ENCODE measurements at regions not wholly inside any gene's neighbourhood (a gene's known extent, or its start where the extent isn't known, plus 50 kb on each side); places are given as distances from the start of the nearest gene placed in this dataset.

DNA sequence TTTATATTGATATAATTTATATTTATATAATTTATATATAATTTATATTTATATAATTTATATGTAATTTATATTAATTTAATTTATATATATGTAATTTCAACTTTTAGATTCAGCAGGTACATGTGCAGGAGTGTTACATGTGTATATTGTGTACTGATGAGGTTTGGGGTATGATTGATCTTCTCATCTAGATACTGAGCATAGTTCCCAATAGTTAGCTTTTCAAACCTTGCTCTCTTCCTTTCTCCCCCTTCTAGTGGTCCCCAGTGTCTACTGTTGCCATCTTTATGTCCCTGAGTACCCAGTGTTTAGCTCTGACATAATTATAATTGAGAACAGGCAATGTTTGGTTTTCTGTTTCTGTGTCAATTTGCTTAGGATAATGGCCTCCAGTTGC, 1335.3 kb upstream of the CDH2 start:
- H3K4me3 ChIP-seq (replicated peaks; ENCODE audit: insufficient read depth, low read length): no peak overlapping the region
- TF ChIP-seq GABPA (IDR thresholded peaks at IDR 0.05; ENCODE audit: low read depth) (no peak), SPI1 (IDR thresholded peaks at IDR 0.05; ENCODE audit: borderline replicate concordance, low read depth) (no peak), POLR2AphosphoS5 (IDR thresholded peaks at IDR 0.05; ENCODE audit: low read depth) (no peak)
- TF ChIP-seq, protein P1, sequence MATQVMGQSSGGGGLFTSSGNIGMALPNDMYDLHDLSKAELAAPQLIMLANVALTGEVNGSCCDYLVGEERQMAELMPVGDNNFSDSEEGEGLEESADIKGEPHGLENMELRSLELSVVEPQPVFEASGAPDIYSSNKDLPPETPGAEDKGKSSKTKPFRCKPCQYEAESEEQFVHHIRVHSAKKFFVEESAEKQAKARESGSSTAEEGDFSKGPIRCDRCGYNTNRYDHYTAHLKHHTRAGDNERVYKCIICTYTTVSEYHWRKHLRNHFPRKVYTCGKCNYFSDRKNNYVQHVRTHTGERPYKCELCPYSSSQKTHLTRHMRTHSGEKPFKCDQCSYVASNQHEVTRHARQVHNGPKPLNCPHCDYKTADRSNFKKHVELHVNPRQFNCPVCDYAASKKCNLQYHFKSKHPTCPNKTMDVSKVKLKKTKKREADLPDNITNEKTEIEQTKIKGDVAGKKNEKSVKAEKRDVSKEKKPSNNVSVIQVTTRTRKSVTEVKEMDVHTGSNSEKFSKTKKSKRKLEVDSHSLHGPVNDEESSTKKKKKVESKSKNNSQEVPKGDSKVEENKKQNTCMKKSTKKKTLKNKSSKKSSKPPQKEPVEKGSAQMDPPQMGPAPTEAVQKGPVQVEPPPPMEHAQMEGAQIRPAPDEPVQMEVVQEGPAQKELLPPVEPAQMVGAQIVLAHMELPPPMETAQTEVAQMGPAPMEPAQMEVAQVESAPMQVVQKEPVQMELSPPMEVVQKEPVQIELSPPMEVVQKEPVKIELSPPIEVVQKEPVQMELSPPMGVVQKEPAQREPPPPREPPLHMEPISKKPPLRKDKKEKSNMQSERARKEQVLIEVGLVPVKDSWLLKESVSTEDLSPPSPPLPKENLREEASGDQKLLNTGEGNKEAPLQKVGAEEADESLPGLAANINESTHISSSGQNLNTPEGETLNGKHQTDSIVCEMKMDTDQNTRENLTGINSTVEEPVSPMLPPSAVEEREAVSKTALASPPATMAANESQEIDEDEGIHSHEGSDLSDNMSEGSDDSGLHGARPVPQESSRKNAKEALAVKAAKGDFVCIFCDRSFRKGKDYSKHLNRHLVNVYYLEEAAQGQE (IDR thresholded peaks at IDR 0.05; ENCODE audit: insufficient replicate concordance, low read depth): no peak
- TF ChIP-seq, protein P2, sequence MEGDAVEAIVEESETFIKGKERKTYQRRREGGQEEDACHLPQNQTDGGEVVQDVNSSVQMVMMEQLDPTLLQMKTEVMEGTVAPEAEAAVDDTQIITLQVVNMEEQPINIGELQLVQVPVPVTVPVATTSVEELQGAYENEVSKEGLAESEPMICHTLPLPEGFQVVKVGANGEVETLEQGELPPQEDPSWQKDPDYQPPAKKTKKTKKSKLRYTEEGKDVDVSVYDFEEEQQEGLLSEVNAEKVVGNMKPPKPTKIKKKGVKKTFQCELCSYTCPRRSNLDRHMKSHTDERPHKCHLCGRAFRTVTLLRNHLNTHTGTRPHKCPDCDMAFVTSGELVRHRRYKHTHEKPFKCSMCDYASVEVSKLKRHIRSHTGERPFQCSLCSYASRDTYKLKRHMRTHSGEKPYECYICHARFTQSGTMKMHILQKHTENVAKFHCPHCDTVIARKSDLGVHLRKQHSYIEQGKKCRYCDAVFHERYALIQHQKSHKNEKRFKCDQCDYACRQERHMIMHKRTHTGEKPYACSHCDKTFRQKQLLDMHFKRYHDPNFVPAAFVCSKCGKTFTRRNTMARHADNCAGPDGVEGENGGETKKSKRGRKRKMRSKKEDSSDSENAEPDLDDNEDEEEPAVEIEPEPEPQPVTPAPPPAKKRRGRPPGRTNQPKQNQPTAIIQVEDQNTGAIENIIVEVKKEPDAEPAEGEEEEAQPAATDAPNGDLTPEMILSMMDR (IDR thresholded peaks at IDR 0.05; ENCODE audit: insufficient read depth, low read length): no peak
- no peak for DNase-seq (ENCODE audit: low read depth in 1 of 2, low spot score in 1 of 2)
- no peaks in the 10 kb centered on the region for H3K27me3 ChIP-seq (ENCODE audit: insufficient read depth, poor library complexity, severe bottlenecking)
- no peak overlapping the region for H3K27ac ChIP-seq (replicated peaks)

DNA sequence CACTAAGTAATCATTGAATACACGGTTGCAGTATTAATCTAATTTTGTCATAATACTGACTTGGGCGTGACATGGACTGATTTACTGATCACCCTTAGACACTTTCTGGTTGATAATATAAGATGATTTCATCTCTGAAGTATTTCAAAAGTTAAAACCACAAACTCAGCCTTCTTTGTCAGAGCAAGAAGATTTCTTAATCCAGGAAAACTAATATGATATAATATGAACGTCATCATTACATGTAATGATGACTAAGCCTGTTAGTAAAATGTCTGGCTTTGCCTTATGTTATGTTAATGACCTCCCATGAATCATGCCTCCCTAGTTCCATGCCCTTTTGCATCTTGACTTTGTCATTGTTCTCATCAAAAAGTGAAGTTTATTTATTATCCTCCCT, 1325.0 kb upstream of the CDH2 start:
- DNase-seq (ENCODE audit: low read depth in 1 of 2, low spot score in 1 of 2): no peak
- Histone ChIP-seq H3K4me3 (replicated peaks; ENCODE audit: insufficient read depth, low read length) (no peak overlapping the region), H3K27ac (replicated peaks) (no peak overlapping the region), H3K27me3 (ENCODE audit: insufficient read depth, poor library complexity, severe bottlenecking) (no peaks in the 10 kb centered on the region)
- TF ChIP-seq SPI1 (IDR thresholded peaks at IDR 0.05; ENCODE audit: borderline replicate concordance, low read depth): no peak
- TF ChIP-seq POLR2AphosphoS5 (IDR thresholded peaks at IDR 0.05; ENCODE audit: low read depth): no peak
- TF ChIP-seq, protein P2 (IDR thresholded peaks at IDR 0.05; ENCODE audit: insufficient read depth, low read length): no peak
- TF ChIP-seq, protein P1 (IDR thresholded peaks at IDR 0.05; ENCODE audit: insufficient replicate concordance, low read depth): no peak
- no peak for TF ChIP-seq GABPA (IDR thresholded peaks at IDR 0.05; ENCODE audit: low read depth)

DNA sequence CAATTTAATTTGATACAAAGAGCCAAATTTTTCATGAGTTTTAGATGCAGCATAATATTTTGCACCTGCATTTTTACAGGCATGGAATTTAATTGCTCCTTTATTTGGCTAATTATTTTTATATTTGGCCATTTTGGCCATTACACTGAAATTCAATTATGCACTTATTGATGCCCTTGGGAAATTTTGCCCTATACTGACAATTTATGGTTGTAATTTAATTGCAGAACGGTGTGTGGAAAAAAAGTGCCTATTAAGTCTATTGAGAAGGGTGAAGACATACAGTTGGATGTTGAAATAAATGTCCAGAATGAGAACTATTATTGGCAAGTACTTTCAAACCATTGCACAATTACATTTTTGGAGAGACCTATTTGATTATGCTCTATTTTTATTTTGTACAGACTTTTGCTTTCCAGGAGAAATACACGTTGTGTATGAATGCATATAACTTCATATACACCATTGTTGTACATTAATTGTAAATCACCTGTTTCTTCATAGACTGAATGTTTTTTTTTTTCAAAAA, 1319.3 kb upstream of the CDH2 start:
- no peak for TF ChIP-seq GABPA (IDR thresholded peaks at IDR 0.05; ENCODE audit: low read depth)
- no peak overlapping the region for H3K27ac ChIP-seq (replicated peaks)
- H3K27me3 ChIP-seq (ENCODE audit: insufficient read depth, poor library complexity, severe bottlenecking): no peaks in the 10 kb centered on the region
- DNase-seq (ENCODE audit: low read depth in 1 of 2, low spot score in 1 of 2): no peak
- no peak overlapping the region for H3K4me3 ChIP-seq (replicated peaks; ENCODE audit: insufficient read depth, low read length)

DNA sequence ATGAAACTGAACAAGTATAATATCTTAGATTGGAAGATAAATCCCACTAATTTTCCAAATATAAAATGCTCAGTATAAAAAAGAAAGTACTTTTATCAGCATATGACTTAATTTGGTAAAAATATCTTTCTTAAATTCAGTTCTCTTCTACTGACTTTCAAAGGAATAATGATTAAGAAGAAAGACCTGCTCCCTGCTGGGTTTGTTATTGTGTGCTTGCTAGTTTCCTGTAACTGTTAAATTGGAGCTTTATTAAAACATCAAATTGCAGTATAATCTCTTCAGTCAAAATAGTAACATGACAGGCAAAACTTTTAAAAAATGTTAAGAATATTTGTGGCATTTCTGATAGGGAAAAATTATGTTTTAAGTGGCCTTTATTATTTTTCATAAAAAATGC, 1317.4 kb upstream of the CDH2 start:
- Histone ChIP-seq H3K4me3 (replicated peaks; ENCODE audit: insufficient read depth, low read length) (no peak overlapping the region), H3K27me3 (ENCODE audit: insufficient read depth, poor library complexity, severe bottlenecking) (no peaks in the 10 kb centered on the region), H3K27ac (replicated peaks) (no peak overlapping the region)
- DNase-seq (ENCODE audit: low read depth in 1 of 2, low spot score in 1 of 2): no peak
- TF ChIP-seq, protein P2 (IDR thresholded peaks at IDR 0.05; ENCODE audit: insufficient read depth, low read length): no peak
- TF ChIP-seq SPI1 (IDR thresholded peaks at IDR 0.05; ENCODE audit: borderline replicate concordance, low read depth) (no peak), POLR2AphosphoS5 (IDR thresholded peaks at IDR 0.05; ENCODE audit: low read depth) (no peak), GABPA (IDR thresholded peaks at IDR 0.05; ENCODE audit: low read depth) (no peak)
- TF ChIP-seq, protein P1 (IDR thresholded peaks at IDR 0.05; ENCODE audit: insufficient replicate concordance, low read depth): no peak
